ENCODE measurements at regions not wholly inside any gene's neighbourhood (a gene's known extent, or its start where the extent isn't known, plus 50 kb on each side); places are given as distances from the start of the nearest gene placed in this dataset.

- TF ChIP-seq, protein P1, sequence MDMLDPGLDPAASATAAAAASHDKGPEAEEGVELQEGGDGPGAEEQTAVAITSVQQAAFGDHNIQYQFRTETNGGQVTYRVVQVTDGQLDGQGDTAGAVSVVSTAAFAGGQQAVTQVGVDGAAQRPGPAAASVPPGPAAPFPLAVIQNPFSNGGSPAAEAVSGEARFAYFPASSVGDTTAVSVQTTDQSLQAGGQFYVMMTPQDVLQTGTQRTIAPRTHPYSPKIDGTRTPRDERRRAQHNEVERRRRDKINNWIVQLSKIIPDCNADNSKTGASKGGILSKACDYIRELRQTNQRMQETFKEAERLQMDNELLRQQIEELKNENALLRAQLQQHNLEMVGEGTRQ (IDR thresholded peaks at IDR 0.05; ENCODE audit: low read depth, low read length) = no peak
Measured at GRCh38 chr18:54740136-54740846, 88.0 kb upstream of the RAB27B start (continued).

DNA sequence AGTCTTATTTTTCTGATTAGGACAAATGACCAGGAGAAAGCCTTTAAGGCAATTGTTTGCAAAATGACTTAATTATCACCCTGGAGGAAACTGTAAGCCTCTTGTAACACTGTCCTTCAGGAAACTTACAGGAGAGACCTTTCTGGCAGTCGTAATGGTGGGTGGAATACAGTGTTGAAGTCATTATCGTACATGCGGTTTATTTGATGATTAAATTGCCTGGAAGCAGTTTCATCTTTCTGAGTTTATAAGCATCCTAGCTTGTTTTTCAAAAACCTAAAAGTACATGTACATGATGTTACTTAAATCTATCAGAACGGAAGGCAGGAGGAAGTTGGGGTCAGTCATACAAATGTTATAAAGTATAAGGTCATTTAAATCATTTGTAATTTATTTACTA is 86.2 kb upstream of the RAB27B start:
- Histone ChIP-seq H3K14ac (replicated peaks; ENCODE audit: low read depth, low read length) (0 out of 2 replicates have a peak overlapping the region, but pooled peaks have one; percentile 78), H3K56ac (ENCODE audit: extremely low read depth, insufficient read depth, low read length) (no peak overlapping the region), H3K36me3 (ENCODE audit: control insufficient read depth, insufficient read depth, low read length) (no peaks in the 10 kb centered on the region), H3K4me3 (ENCODE audit: insufficient read depth, low read depth, low read length) (no peak overlapping the region), H3K9me1 (ENCODE audit: insufficient read depth, low read length) (peaks cover 7% of the 10 kb centered on the region), H4K91ac (ENCODE audit: insufficient read depth, low read depth, low read length) (no peak overlapping the region), H3K18ac (ENCODE audit: low read depth, low read length) (peak overlapping the region; percentile 89; the same call in 1 of the 2 replicates), H3K9ac (ENCODE audit: low read depth, low read length) (no peak overlapping the region), H3K27ac (ENCODE audit: insufficient read depth, low read length) (no peak overlapping the region), H3K27me3 (ENCODE audit: control insufficient read depth, insufficient read depth, low read length) (no peaks in the 10 kb centered on the region), H3K23ac (ENCODE audit: low read depth, low read length) (no peak overlapping the region), H2BK5ac (ENCODE audit: low read depth, low read length, poor library complexity, severe bottlenecking) (no peak overlapping the region), H3K4ac (ENCODE audit: low read depth, low read length) (peak overlapping the region; percentile 24; the same call in 1 of the 2 replicates), H4K20me1 (ENCODE audit: insufficient read depth, low read length) (no peaks in the 10 kb centered on the region), H4K8ac (ENCODE audit: low read depth in 2 of 2, low read length in 2 of 2) (no peak overlapping the region), H3K4me1 (ENCODE audit: control insufficient read depth, insufficient read depth, low read length) (peaks cover 14% of the 10 kb centered on the region), H2BK20ac (ENCODE audit: low read depth, low read length) (peak overlapping the region; percentile 65), H2AFZ (replicated peaks; ENCODE audit: low read length, poor library complexity) (no peak overlapping the region), H3K4me2 (ENCODE audit: low read depth, low read length) (no peak overlapping the region), H2AK9ac (replicated peaks; ENCODE audit: low read depth, low read length, poor library complexity) (no peak overlapping the region), H2AK5ac (ENCODE audit: low read depth, low read length) (0 out of 2 replicates have a peak overlapping the region, but pooled peaks have one; percentile 29), H4K5ac (ENCODE audit: low read depth, low read length) (no peak overlapping the region), H3K9me3 (ENCODE audit: control insufficient read depth, insufficient read depth, low read length) (no peaks in the 10 kb centered on the region), H2BK120ac (ENCODE audit: low read depth, low read length) (no peak overlapping the region), H3K79me1 (ENCODE audit: low read depth in 1 of 2, low read length in 2 of 2) (no peaks in the 10 kb centered on the region), H2BK15ac (ENCODE audit: low read depth, low read length) (0 out of 3 replicates have a peak overlapping the region, but pooled peaks have one; percentile 42)
- no CpG with 5 or more reads among the region's 4 CpGs for WGBS, 2 experiments (ENCODE audit: extremely low coverage in 2 of 2, insufficient read length in 1 of 2)
- no TSS peak for BruUV-seq (replicated peaks)
- intact Hi-C loops (cut with micrococcal nuclease) (loop anchor here (2.0 kb wide), 1 partner anchor 31 kb away; no protein-coding TSS in a partner anchor), in situ Hi-C loops (cut with MboI; ENCODE audit: low sequenced_read_pairs) (no loop called here), dilution Hi-C loops (cut with HindIII; ENCODE audit: low sequenced_read_pairs, unreplicated experiment) (no loop called here)
- no peak for ATAC-seq (ENCODE audit: low read depth)
- CTCF ChIA-PET = no interaction called here
- no peak for DNase-seq
- POLR2A ChIA-PET (ENCODE audit: unreplicated experiment) = no interaction called here
- TF ChIP-seq MAFK (IDR thresholded peaks at IDR 0.05; ENCODE audit: low read depth, low read length) (no peak), NFE2L2 (IDR thresholded peaks at IDR 0.05; ENCODE audit: low read depth, low read length) (no peak), RAD21 (IDR thresholded peaks at IDR 0.05; ENCODE audit: low read length) (no peak), CEBPB (IDR thresholded peaks at IDR 0.05; ENCODE audit: low read depth, low read length) (no peak), CTCF (conservative IDR thresholded peaks at IDR 0.05; ENCODE audit: low read depth, low read length) (no peak), FOS (IDR thresholded peaks at IDR 0.05; ENCODE audit: low read depth, low read length) (no peak), BHLHE40 (IDR thresholded peaks at IDR 0.05; ENCODE audit: low read depth, low read length) (no peak), POLR2A (IDR thresholded peaks at IDR 0.05; ENCODE audit: low read depth, low read length) (no peak), RFX5 (IDR thresholded peaks at IDR 0.05; ENCODE audit: low read depth, low read length) (no peak), SMC3 (IDR thresholded peaks at IDR 0.05; ENCODE audit: low read depth, low read length) (no peak), RCOR1 (IDR thresholded peaks at IDR 0.05; ENCODE audit: insufficient replicate concordance, low read length) (no peak)
- TF ChIP-seq, protein P1 (IDR thresholded peaks at IDR 0.05; ENCODE audit: low read depth, low read length) = no peak
